Thyroid gland (tissue), 4 donors: ENCODE measurements at regions not wholly inside any gene's neighbourhood (a gene's known extent, or its start where the extent isn't known, plus 50 kb on each side); places are given as distances from the start of the nearest gene placed in this dataset.

Source experiments
- POLR2A ChIP-seq, 2 donors: fragments of 450-650 bp; IDR thresholded peaks; one replicate each; pipeline ENCODE4 v1.6.1; 2017; ENCODE audit warnings: antibody characterized with exemption in 2 of 2, mild to moderate bottlenecking in 2 of 2, moderate library complexity in 1 of 2
- TF ChIP-seq, protein P1 (sequence below), 6 experiments: fragments of 200-600 bp in 3 of 6; fragments of 450-650 bp in 3 of 6; sonication (generic) in 3 of 6; IDR thresholded peaks; one replicate each; pipeline ENCODE4 v1.5.1; 2016 to 2019; ENCODE audit warnings: antibody characterized with exemption in 6 of 6, mild to moderate bottlenecking in 2 of 6, inconsistent platforms in 1 of 6, moderate library complexity in 1 of 6

DNA sequence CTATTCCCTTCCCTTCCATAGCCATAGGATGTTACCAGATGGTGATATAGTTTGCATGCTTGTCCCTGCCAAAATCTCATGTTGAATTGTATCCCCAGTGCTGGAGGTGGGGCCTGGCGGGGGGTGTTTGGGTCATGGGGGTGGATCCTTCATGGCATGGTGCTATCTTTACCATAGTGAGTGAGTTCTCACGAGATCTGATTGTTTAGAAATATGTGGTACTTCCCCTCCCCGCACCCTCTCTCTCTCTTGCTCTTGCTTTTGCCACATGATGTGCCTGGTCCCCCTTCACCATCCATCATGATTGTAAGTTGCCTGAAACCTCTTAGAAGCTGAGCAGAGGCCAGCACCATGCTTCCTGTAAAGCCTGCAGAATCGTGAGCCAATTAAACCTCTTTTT lies 181.3 kb downstream of the CAND1 start:
- TF ChIP-seq, protein P1, sequence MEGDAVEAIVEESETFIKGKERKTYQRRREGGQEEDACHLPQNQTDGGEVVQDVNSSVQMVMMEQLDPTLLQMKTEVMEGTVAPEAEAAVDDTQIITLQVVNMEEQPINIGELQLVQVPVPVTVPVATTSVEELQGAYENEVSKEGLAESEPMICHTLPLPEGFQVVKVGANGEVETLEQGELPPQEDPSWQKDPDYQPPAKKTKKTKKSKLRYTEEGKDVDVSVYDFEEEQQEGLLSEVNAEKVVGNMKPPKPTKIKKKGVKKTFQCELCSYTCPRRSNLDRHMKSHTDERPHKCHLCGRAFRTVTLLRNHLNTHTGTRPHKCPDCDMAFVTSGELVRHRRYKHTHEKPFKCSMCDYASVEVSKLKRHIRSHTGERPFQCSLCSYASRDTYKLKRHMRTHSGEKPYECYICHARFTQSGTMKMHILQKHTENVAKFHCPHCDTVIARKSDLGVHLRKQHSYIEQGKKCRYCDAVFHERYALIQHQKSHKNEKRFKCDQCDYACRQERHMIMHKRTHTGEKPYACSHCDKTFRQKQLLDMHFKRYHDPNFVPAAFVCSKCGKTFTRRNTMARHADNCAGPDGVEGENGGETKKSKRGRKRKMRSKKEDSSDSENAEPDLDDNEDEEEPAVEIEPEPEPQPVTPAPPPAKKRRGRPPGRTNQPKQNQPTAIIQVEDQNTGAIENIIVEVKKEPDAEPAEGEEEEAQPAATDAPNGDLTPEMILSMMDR (IDR thresholded peaks at IDR 0.05): no peak
- TF ChIP-seq POLR2A (IDR thresholded peaks at IDR 0.05): no peak
